Kasumi-1 (cell line): ENCODE measurements at regions not wholly inside any gene's neighbourhood (a gene's known extent, or its start where the extent isn't known, plus 50 kb on each side); places are given as distances from the start of the nearest gene placed in this dataset.

Experiments
- DNase-seq, 2 experiments: peaks; one replicate each; lab custom pipeline; 2025; lab: John Stamatoyannopoulos, UW

- no peak for DNase-seq
Observed at GRCh38 chrX:79645749-79646148, 278.6 kb upstream of the ITM2A start.

GRCh38 chrX:79631526-79631925 lies 264.4 kb upstream of the ITM2A start:
- no peak for DNase-seq

- DNase-seq, result no peak
Observed at GRCh38 chrX:79630033-79631009, 263.2 kb upstream of the ITM2A start.

GRCh38 chrX:79623098-79623762 lies 256.1 kb upstream of the ITM2A start:
- DNase-seq, result no peak

- no peak for DNase-seq
Observed at GRCh38 chrX:79618280-79618679, 251.1 kb upstream of the ITM2A start.

GRCh38 chrX:79604364-79604763 lies 237.2 kb upstream of the ITM2A start:
- no peak for DNase-seq

GRCh38 chrX:79601341-79602131 lies 234.4 kb upstream of the ITM2A start:
- DNase-seq, result no peak

GRCh38 chrX:79592259-79592658 lies 225.1 kb upstream of the ITM2A start:
- no peak for DNase-seq

- no peak for DNase-seq
Observed at GRCh38 chrX:79588233-79588632, 221.1 kb upstream of the ITM2A start.

- no peak for DNase-seq
Observed at GRCh38 chrX:79573760-79574159, 206.6 kb upstream of the ITM2A start.

GRCh38 chrX:79572566-79572965 lies 205.4 kb upstream of the ITM2A start:
- no peak for DNase-seq

GRCh38 chrX:79570524-79571240 lies 203.5 kb upstream of the ITM2A start:
- no peak for DNase-seq

GRCh38 chrX:79568309-79568708 lies 201.2 kb upstream of the ITM2A start:
- DNase-seq, result no peak

GRCh38 chrX:79564362-79564761 lies 197.2 kb upstream of the ITM2A start:
- no peak for DNase-seq

- DNase-seq, result no peak
Observed at GRCh38 chrX:79559290-79559689, 192.2 kb upstream of the ITM2A start.

- DNase-seq, result no peak
Observed at GRCh38 chrX:79557212-79557611, 190.1 kb upstream of the ITM2A start.

- peak; percentile 9 to 12 for DNase-seq
Observed at GRCh38 chrX:79556800-79557199, 189.7 kb upstream of the ITM2A start.

GRCh38 chrX:79530310-79531108 lies 163.4 kb upstream of the ITM2A start:
- DNase-seq, result no peak

- peak in 1 of 2 experiments; percentile 17 for DNase-seq
Observed at GRCh38 chrX:79524642-79525041, 157.5 kb upstream of the ITM2A start.

- DNase-seq, result no peak
Observed at GRCh38 chrX:79515529-79515928, 148.4 kb upstream of the ITM2A start.

- no peak for DNase-seq
Observed at GRCh38 chrX:79511799-79512198, 144.7 kb upstream of the ITM2A start.
